HepG2 (cell line): ENCODE measurements at regions not wholly inside any gene's neighbourhood (a gene's known extent, or its start where the extent isn't known, plus 50 kb on each side); places are given as distances from the start of the nearest gene placed in this dataset.

Experiments used
- ATAD3A ChIP-seq: sonication (generic); formaldehyde crosslinking; IDR thresholded peaks from 2 replicates; pipeline ENCODE4 v1.4.0; 2020; ENCODE audit warnings: missing genetic modification reagents
- CSRNP2 ChIP-seq: sonication (generic); formaldehyde crosslinking; conservative IDR thresholded peaks from 2 replicates; pipeline ENCODE4 v1.8.0; 2022; ENCODE audit warnings: low read depth, missing genetic modification reagents
- DR1 ChIP-seq: sonication (generic); formaldehyde crosslinking; IDR thresholded peaks from 2 replicates; pipeline ENCODE4 v1.8.0; 2021; ENCODE audit warnings: mild to moderate bottlenecking, missing genetic modification reagents, inconsistent platforms
- FOSL2 ChIP-seq: sonication (generic); formaldehyde crosslinking; IDR thresholded peaks from 2 replicates; pipeline ENCODE4 v1.4.0; 2020; ENCODE audit warnings: missing genetic modification reagents
- GPBP1L1 ChIP-seq: sonication (generic); formaldehyde crosslinking; IDR thresholded peaks from 2 replicates; pipeline ENCODE4 v1.5.0; 2020; ENCODE audit warnings: mild to moderate bottlenecking, missing genetic modification reagents
- NR2C2 ChIP-seq: sonication (generic); formaldehyde crosslinking; IDR thresholded peaks from 2 replicates; pipeline ENCODE4 v1.4.0; 2020; ENCODE audit warnings: missing genetic modification reagents, mild to moderate bottlenecking, moderate library complexity, borderline replicate concordance
- PAX8 ChIP-seq: sonication (generic); formaldehyde crosslinking; IDR thresholded peaks from 2 replicates; pipeline ENCODE4 v1.8.0; 2022; ENCODE audit warnings: mild to moderate bottlenecking, missing genetic modification reagents, borderline replicate concordance
- RNF2 ChIP-seq: fragments of 450-650 bp; conservative IDR thresholded peaks from 2 replicates; pipeline ENCODE4 v1.6.1; 2016; ENCODE audit warnings: low read depth
- SALL1 ChIP-seq: sonication (generic); formaldehyde crosslinking; IDR thresholded peaks from 2 replicates; pipeline ENCODE4 v1.8.0; 2022; ENCODE audit warnings: mild to moderate bottlenecking, missing genetic modification reagents
- ZMAT5 ChIP-seq: sonication (generic); formaldehyde crosslinking; IDR thresholded peaks from 2 replicates; pipeline ENCODE4 v1.5.0; 2020; ENCODE audit warnings: mild to moderate bottlenecking, low read depth, missing genetic modification reagents, borderline replicate concordance
- ZNF646 ChIP-seq: sonication (generic); formaldehyde crosslinking; IDR thresholded peaks from 2 replicates; pipeline ENCODE4 v1.9.0; 2021; ENCODE audit warnings: mild to moderate bottlenecking, missing genetic modification reagents
- ZNF672 ChIP-seq: sonication (generic); formaldehyde crosslinking; IDR thresholded peaks from 2 replicates; pipeline ENCODE4 v1.8.1; 2022; ENCODE audit warnings: missing genetic modification reagents
- ZNF740 ChIP-seq: sonication (generic); formaldehyde crosslinking; IDR thresholded peaks from 2 replicates; pipeline ENCODE4 v1.4.0; 2020; ENCODE audit warnings: missing genetic modification reagents

- TF ChIP-seq GPBP1L1 (CRISPR knock-in tag) = no peak
- no peak; the same call in 1 of the 2 replicates for TF ChIP-seq SALL1 (CRISPR knock-in tag)
- peak; percentile 95 for TF ChIP-seq FOSL2 (CRISPR knock-in tag)
- TF ChIP-seq ZMAT5 (CRISPR knock-in tag) = no peak
- no peak; the same call in 1 of the 2 replicates for TF ChIP-seq ZNF646 (CRISPR knock-in tag)
- no peak for TF ChIP-seq DR1 (CRISPR knock-in tag)
- TF ChIP-seq ZNF672 (CRISPR knock-in tag) = no peak
- TF ChIP-seq ZNF740 = no peak
- TF ChIP-seq RNF2 = no peak
- no peak for TF ChIP-seq NR2C2 (CRISPR knock-in tag)
- no peak for TF ChIP-seq PAX8 (CRISPR knock-in tag)
- no peak for TF ChIP-seq CSRNP2
- TF ChIP-seq ATAD3A (CRISPR knock-in tag) = no peak
These were observed 198.0 kb downstream of the RNF144B start (continued) for GRCh38 chr6:18585032-18585573.
